Liver (tissue), 8 donors: ENCODE measurements at regions not wholly inside any gene's neighbourhood (a gene's known extent, or its start where the extent isn't known, plus 50 kb on each side); places are given as distances from the start of the nearest gene placed in this dataset.

Source experiments
- DNase-seq: peaks from one replicate; pipeline ENCODE4 v3.0.0-alpha.2; 2017; ENCODE audit warnings: low spot score
- H3K27ac ChIP-seq, 2 donors: one replicate each; pipeline ENCODE4 v1.7.0; 2013; ENCODE audit warnings: inconsistent platforms in 2 of 2, low read length in 2 of 2, control low read depth in 1 of 2, low read depth in 1 of 2, mild to moderate bottlenecking in 1 of 2
- H3K27me3 ChIP-seq, 4 donors: one replicate each; pipeline versions ENCODE4 v1.6.1 to v1.7.0; 2013; ENCODE audit warnings: low read length in 3 of 4, inconsistent platforms in 1 of 4, mild to moderate bottlenecking in 1 of 4, moderate library complexity in 1 of 4; ENCODE audit not compliant: control insufficient read depth in 4 of 4, insufficient read depth in 4 of 4
- H3K36me3 ChIP-seq, 4 donors: one replicate each; pipeline versions ENCODE4 v1.6.1 to v1.7.0; 2013; ENCODE audit warnings: low read length in 3 of 4, mild to moderate bottlenecking in 3 of 4, low read depth in 1 of 4, moderate library complexity in 1 of 4; ENCODE audit not compliant: control insufficient read depth in 4 of 4, insufficient read depth in 3 of 4
- H3K4me1 ChIP-seq, 4 donors: one replicate each; pipeline versions ENCODE4 v1.6.1 to v1.7.0; 2013; ENCODE audit warnings: low read length in 3 of 4, mild to moderate bottlenecking in 3 of 4, moderate library complexity in 1 of 4; ENCODE audit not compliant: control insufficient read depth in 4 of 4, insufficient read depth in 4 of 4
- H3K4me3 ChIP-seq, 3 donors: one replicate each; pipeline versions ENCODE4 v1.6.1 to v1.7.0; 2013; ENCODE audit warnings: low read length in 3 of 3, control low read depth in 1 of 3, low read depth in 1 of 3, mild to moderate bottlenecking in 1 of 3
- H3K9ac ChIP-seq, 2 donors: one replicate each; pipeline ENCODE4 v1.7.0; 2013; ENCODE audit warnings: low read length in 2 of 2, mild to moderate bottlenecking in 2 of 2, moderate library complexity in 2 of 2, control low read depth in 1 of 2, low read depth in 1 of 2
- H3K9me3 ChIP-seq, 4 donors: one replicate each; pipeline versions ENCODE4 v1.6.1 to v1.7.0; 2013; ENCODE audit warnings: low read length in 3 of 4; ENCODE audit not compliant: control insufficient read depth in 4 of 4
- CTCF ChIP-seq: fragments of 150-350 bp; IDR thresholded peaks from 2 replicates; pipeline ENCODE4 v1.5.1; 2017; ENCODE audit warnings: improper control_type of control experiment, low read depth, low read length; ENCODE audit not compliant: missing input control
- EGR1 ChIP-seq, 2 donors: IDR thresholded peaks; 2 replicates each; pipeline ENCODE4 v1.6.1; 2016 to 2018; ENCODE audit warnings: antibody characterized with exemption in 2 of 2, low read depth in 2 of 2
- FOXA1 ChIP-seq: IDR thresholded peaks from 2 replicates; pipeline ENCODE4 v1.6.1; 2016; ENCODE audit warnings: antibody characterized with exemption
- FOXA2 ChIP-seq: IDR thresholded peaks from 2 replicates; pipeline ENCODE4 v1.6.1; 2016; ENCODE audit warnings: antibody characterized with exemption
- GABPA ChIP-seq, 2 donors: IDR thresholded peaks in 1 of 2; conservative IDR thresholded peaks in 1 of 2; 2 replicates each; pipeline ENCODE4 v1.6.1; 2016; ENCODE audit warnings: antibody characterized with exemption in 2 of 2, mild to moderate bottlenecking in 1 of 2, moderate library complexity in 1 of 2
- HNF4G ChIP-seq: IDR thresholded peaks from 2 replicates; pipeline ENCODE4 v1.6.1; 2016; ENCODE audit warnings: antibody characterized with exemption
- JUND ChIP-seq, 2 donors: IDR thresholded peaks; 2 replicates each; pipeline ENCODE4 v1.6.1; 2016; ENCODE audit warnings: antibody characterized with exemption in 2 of 2
- NR2F2 ChIP-seq: IDR thresholded peaks from 2 replicates; pipeline ENCODE4 v1.6.1; 2016; ENCODE audit warnings: antibody characterized with exemption
- RXRA ChIP-seq, 2 donors: IDR thresholded peaks; 2 replicates each; pipeline ENCODE4 v1.6.1; 2017 to 2018; ENCODE audit warnings: antibody characterized with exemption in 2 of 2, mild to moderate bottlenecking in 1 of 2
- SP1 ChIP-seq: IDR thresholded peaks from 2 replicates; pipeline ENCODE4 v1.6.1; 2018; ENCODE audit warnings: antibody characterized with exemption, mild to moderate bottlenecking
- TAF1 ChIP-seq: conservative IDR thresholded peaks from 2 replicates; pipeline ENCODE4 v1.6.1; 2016; ENCODE audit warnings: antibody characterized with exemption, mild to moderate bottlenecking
- YY1 ChIP-seq: IDR thresholded peaks from 2 replicates; pipeline ENCODE4 v1.6.1; 2016; ENCODE audit warnings: antibody characterized with exemption, mild to moderate bottlenecking
- WGBS: extraction: QIAGEN DNeasy Blood & Tissue Kit; methylation state at CpG from one replicate; pipeline ENCODE4 v1.1.7; 2013; 5-methylcytosine and 5-hydroxymethylcytosine counted together
- TF ChIP-seq, protein P1 (sequence below): IDR thresholded peaks from 2 replicates; pipeline ENCODE4 v1.6.1; 2016; ENCODE audit warnings: antibody characterized with exemption
- TF ChIP-seq, protein P2 (sequence below): IDR thresholded peaks from 2 replicates; pipeline ENCODE4 v1.6.1; 2016; ENCODE audit warnings: antibody characterized with exemption
- TF ChIP-seq, protein P3 (sequence below): IDR thresholded peaks from 2 replicates; pipeline ENCODE4 v1.6.1; 2016; ENCODE audit warnings: antibody characterized with exemption
- TF ChIP-seq, protein P4 (sequence below): IDR thresholded peaks from 2 replicates; pipeline ENCODE4 v1.6.1; 2016; ENCODE audit warnings: antibody characterized with exemption, mild to moderate bottlenecking
- donor health status: healthy.
- donor health status: healthy.
- donor health status: healthy.
- donor health status: healthy.
- donor health status: healthy.

DNA sequence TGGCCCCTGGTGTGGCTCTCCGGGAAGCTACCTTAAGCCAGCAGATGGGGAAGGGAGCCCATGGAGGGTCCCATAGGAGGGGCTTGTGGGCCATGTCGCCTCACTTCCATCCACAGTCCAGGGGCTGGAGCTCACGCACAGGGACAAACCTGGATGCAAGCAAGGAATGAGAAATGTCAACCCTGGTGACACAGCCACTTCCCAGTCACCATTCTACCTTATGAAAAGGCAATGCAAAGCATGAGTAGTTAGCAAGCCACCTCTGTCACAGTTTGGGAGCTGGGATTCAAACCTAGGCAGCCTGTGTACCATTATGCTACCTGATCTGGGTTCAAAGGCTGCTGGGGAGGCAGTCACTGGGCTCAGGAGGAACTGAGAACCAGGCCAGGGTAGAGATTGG is 170.0 kb upstream of the KLHL29 start (continued):
- TF ChIP-seq GABPA (IDR thresholded peaks at IDR 0.05 in 1 of 2, conservative IDR thresholded peaks at IDR 0.05 in 1 of 2): no peak
- TF ChIP-seq, protein P1, sequence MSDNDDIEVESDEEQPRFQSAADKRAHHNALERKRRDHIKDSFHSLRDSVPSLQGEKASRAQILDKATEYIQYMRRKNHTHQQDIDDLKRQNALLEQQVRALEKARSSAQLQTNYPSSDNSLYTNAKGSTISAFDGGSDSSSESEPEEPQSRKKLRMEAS: no peak
- TF ChIP-seq FOXA2: no peak
- TF ChIP-seq, protein P2, sequence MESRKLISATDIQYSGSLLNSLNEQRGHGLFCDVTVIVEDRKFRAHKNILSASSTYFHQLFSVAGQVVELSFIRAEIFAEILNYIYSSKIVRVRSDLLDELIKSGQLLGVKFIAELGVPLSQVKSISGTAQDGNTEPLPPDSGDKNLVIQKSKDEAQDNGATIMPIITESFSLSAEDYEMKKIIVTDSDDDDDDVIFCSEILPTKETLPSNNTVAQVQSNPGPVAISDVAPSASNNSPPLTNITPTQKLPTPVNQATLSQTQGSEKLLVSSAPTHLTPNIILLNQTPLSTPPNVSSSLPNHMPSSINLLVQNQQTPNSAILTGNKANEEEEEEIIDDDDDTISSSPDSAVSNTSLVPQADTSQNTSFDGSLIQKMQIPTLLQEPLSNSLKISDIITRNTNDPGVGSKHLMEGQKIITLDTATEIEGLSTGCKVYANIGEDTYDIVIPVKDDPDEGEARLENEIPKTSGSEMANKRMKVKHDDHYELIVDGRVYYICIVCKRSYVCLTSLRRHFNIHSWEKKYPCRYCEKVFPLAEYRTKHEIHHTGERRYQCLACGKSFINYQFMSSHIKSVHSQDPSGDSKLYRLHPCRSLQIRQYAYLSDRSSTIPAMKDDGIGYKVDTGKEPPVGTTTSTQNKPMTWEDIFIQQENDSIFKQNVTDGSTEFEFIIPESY: no peak
- TF ChIP-seq, protein P3, sequence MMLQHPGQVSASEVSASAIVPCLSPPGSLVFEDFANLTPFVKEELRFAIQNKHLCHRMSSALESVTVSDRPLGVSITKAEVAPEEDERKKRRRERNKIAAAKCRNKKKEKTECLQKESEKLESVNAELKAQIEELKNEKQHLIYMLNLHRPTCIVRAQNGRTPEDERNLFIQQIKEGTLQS: no peak
- TF ChIP-seq RXRA (IDR thresholded peaks at IDR 0.05): no peak
- no peak for TF ChIP-seq YY1
- no peak for TF ChIP-seq TAF1

- peaks cover 0 to 2% (median 0%) of the 10 kb centered on the region in 4 donors for H3K9me3 ChIP-seq
- H3K27me3 ChIP-seq: no peaks in the 10 kb centered on the region
- no peaks in the 10 kb centered on the region for H3K36me3 ChIP-seq
- WGBS: 66% methylated on average over 4 of the region's 4 CpGs
- no peak overlapping the region for H3K27ac ChIP-seq
- DNase-seq: no peak
- H3K4me3 ChIP-seq: no peak overlapping the region
- TF ChIP-seq, protein P2: no peak
- TF ChIP-seq FOXA1 (no peak), TAF1 (no peak), NR2F2 (no peak), SP1 (no peak)
- no peak overlapping the region for H3K9ac ChIP-seq
- H3K4me1 ChIP-seq: peaks cover 0 to 1% (median 0%) of the 10 kb centered on the region in 4 donors
Measured at GRCh38 chr2:23219666-23220065, 165.3 kb upstream of the KLHL29 start.

DNA sequence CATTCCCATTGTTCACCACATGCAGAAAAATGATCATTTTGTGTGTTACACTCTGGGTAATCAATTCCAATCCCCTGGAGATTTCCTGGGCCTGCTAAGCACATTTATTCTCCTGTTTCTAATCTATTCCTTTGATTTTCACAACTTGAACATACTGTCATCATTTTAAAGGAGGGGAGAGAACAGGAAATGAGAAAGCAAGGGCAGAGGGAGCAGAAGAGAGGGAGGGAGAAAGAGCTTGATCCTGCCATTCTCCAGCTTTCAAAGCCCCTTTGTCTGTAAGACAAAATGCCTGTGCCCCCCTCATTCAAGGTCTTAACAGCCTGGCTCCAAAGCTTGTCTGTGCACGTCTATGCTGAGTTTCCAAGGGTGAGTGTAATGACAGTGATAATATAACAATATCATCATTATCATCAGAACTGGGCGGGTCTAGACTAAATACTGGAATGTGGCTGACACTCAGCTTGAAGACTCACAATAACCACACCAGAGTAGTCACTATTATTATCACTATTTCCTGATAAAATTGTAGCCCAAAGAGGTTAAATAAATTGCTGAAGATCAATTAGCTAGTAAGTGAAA is 164.4 kb upstream of the KLHL29 start:
- no peak overlapping the region for H3K4me3 ChIP-seq
- no peaks in the 10 kb centered on the region for H3K27me3 ChIP-seq
- peaks cover 0 to 2% (median 0%) of the 10 kb centered on the region in 4 donors for H3K9me3 ChIP-seq
- TF ChIP-seq EGR1 (IDR thresholded peaks at IDR 0.05; ENCODE audit: low read depth in 2 of 2) (no peak), FOXA2 (no peak), JUND (IDR thresholded peaks at IDR 0.05) (no peak), YY1 (no peak), FOXA1 (no peak), NR2F2 (no peak), SP1 (no peak), HNF4G (no peak), CTCF (no peak), GABPA (IDR thresholded peaks at IDR 0.05 in 1 of 2, conservative IDR thresholded peaks at IDR 0.05 in 1 of 2) (no peak)
- TF ChIP-seq, protein P2: no peak
- TF ChIP-seq, protein P1: no peak
- TF ChIP-seq, protein P4, sequence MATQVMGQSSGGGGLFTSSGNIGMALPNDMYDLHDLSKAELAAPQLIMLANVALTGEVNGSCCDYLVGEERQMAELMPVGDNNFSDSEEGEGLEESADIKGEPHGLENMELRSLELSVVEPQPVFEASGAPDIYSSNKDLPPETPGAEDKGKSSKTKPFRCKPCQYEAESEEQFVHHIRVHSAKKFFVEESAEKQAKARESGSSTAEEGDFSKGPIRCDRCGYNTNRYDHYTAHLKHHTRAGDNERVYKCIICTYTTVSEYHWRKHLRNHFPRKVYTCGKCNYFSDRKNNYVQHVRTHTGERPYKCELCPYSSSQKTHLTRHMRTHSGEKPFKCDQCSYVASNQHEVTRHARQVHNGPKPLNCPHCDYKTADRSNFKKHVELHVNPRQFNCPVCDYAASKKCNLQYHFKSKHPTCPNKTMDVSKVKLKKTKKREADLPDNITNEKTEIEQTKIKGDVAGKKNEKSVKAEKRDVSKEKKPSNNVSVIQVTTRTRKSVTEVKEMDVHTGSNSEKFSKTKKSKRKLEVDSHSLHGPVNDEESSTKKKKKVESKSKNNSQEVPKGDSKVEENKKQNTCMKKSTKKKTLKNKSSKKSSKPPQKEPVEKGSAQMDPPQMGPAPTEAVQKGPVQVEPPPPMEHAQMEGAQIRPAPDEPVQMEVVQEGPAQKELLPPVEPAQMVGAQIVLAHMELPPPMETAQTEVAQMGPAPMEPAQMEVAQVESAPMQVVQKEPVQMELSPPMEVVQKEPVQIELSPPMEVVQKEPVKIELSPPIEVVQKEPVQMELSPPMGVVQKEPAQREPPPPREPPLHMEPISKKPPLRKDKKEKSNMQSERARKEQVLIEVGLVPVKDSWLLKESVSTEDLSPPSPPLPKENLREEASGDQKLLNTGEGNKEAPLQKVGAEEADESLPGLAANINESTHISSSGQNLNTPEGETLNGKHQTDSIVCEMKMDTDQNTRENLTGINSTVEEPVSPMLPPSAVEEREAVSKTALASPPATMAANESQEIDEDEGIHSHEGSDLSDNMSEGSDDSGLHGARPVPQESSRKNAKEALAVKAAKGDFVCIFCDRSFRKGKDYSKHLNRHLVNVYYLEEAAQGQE: no peak
- TF ChIP-seq, protein P3: no peak
- H3K4me1 ChIP-seq: peaks cover 0 to 1% (median 0%) of the 10 kb centered on the region in 4 donors
- 82% methylated on average over 2 of the region's 2 CpGs for WGBS
- DNase-seq: no peak
- no peak overlapping the region for H3K9ac ChIP-seq
- no peaks in the 10 kb centered on the region for H3K36me3 ChIP-seq
- H3K27ac ChIP-seq: no peak overlapping the region
